Endothelial cell of hepatic sinusoid (primary cell): ENCODE measurements at regions not wholly inside any gene's neighbourhood (a gene's known extent, or its start where the extent isn't known, plus 50 kb on each side); places are given as distances from the start of the nearest gene placed in this dataset.
"Not testable (repeated sequence)": the region's sequence is repeated elsewhere in the genome, so short reads cannot be mapped to it uniquely, and the experiment has no call there.

Experiments used
- in situ Hi-C: cut with HindIII; loops from 2 replicates; pipeline ENCODE4 v1.10.0; 2017; ENCODE audit warnings: low sequenced_read_pairs

DNA sequence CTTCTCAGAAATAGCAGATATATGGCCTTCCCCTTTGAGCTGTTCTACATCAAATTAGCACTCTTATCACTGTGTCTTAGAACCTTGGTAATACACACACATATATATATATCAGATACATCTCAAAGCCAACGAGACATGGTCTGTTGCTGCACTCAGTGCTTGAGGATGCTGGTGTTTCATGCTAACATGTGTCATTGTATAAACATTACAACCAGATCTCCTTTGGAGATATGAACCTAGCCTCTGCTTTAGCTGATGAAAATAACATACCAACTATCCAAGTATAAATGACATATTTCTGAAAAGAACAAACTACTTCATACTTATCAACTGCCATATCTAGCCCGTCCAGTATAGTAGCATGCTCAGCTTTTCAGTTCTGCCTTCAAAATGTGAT is 226.7 kb upstream of the HNRNPA3 start:
- in situ Hi-C loops = no loop called here

DNA sequence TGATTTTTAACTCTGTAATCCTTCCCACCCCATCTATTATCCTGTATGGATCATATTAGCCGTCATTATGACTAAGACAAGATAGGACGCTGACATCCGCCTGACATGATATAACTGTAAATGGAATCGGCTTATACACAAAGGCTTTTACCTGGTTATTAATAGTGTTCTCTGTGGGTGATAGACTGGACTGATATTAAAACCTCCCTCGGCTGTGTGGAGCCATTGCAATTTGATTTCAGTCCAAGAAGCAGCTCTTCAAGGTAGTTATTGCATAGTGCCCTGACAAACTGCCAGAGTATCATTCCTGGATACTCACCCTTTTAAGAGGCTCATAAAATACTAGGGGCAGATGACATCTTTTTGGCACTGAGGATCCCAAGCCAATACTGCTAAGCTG is 226.1 kb upstream of the HNRNPA3 start:
- in situ Hi-C loops = no loop called here

DNA sequence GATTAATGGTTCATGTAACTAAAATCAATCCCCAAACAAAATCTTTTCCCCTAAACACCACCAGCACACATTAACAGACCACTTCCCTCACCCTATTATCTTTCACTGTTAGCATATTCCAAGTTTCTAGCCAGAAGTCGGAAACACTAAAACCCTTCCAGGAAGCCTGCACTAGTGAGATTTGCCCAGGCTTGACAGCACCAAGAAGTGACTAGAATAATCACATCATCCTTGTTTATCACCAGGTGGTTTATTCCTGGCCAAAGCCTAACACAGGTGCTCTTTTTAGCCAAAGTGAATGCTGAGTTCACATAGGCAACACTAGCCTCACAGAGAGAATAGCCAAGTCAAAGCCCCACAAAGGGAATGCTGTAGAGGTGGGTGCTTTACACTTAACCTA is 221.2 kb upstream of the HNRNPA3 start:
- in situ Hi-C loops = no loop called here

DNA sequence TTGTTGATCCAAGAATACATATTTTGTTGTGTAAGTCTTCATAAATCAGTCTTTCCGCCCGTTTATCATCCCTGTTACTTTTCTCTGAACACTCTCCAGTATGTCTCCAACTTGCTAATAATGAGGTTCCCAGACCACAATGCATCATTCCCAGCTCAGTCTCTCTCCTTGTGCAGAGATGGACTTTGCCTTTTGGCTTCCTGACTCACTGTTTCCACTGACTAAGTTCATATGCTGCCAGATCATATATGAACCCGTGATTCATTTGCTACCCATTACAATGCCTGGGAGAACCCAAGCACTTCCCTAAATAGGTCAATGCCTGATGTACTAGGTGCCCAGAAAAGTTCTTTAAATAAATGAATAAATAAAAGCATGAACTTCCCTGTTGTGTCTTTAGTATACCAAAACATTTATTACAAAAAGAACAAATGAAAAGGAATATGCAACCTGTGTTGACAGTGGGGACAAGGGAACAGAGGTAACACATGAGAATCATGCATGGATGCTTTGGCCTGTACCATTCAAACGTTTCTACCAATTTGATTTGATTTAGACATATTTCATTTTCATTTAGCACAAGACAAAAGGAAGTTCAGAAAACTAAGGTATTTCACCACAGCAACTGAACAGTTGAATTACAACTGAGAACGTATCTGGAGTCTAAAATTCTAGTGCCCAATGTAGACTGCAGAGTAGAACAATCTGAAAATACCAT is 215.4 kb upstream of the HNRNPA3 start:
- in situ Hi-C loops = no loop called here

DNA sequence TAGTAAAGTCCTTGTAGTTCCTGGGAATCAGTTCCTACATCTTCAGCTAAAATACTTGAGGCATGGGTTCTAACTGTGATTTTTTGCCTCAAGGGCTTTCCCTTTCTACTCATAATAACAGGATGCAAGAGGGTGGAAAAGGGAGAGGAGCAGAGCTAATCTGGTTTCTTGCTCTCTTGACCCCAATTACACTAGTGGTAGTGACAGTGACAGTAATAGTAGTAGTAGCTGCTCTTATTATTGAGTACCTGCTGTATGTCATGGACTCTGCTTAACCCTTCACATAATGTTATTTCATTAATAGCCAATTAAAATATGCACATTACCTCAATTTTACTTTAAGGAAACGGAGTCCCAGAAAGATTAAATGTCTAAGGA is 214.8 kb upstream of the HNRNPA3 start:
- in situ Hi-C loops = no loop called here

DNA sequence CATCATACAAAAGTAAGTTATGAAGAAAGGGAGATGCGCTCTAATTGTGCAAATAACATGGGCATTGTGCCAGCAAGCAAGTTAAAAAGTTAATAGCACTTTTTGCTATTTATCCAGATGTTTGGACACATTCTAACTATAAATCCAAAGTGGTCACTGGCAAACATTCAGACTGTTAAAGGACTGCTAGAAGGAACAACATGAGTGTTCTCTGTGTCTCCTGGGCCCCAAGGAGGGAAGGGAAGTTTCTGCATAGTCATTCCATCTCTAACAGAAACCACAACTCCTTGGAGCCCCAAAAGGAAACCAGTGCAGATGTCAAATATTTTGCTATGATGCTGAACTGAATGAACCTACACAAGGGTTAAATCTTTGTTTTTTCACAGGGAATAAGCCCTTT is 213.3 kb upstream of the HNRNPA3 start:
- in situ Hi-C loops = no loop called here

DNA sequence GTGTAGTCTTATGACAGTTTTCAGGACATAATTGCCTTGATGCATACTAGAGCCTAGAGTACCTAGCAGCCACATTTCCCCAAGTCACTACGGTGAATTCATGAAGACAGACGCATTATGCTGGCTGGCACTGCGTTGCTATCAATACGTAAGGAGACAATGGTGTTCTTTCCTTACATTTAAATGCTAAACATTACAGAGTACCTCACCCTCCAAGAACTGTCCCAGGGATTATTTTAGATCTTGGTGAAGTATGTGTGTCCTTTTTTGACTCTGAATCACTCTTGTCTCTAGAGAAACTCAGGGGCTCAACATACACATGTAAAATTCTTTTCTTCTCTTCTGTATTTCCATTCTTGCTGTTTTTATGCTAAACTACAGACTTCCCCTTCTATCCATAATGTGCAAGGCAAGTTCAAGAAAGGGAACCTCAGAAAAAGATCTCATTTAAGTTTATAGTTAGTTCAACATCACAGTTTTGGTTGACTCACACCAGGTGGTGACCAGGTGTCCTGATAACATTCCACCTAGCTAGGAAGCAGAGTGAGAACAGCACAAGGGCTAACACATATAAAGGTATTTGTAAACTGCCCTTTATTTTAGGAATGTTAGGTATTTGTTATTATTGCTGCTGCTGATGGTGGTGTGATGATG is 212.4 kb upstream of the HNRNPA3 start:
- in situ Hi-C loops = no loop called here

DNA sequence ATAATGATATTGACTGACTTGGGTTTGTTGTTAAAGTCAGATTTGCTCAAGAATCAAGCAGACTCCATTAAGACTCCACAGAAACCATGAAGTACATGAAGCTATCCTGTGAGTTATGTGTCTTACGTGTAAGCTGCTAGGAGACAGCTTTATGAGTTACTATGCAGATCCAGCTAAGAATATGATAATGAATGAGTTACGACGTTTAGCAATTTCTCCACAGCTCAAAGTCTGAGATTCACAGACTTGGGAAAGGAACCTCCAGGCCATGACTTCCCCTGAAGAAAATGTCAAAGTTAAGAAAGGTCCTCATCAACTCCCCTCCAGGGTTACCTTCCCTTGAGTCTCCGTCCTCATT is 211.9 kb upstream of the HNRNPA3 start:
- in situ Hi-C loops = no loop called here

DNA sequence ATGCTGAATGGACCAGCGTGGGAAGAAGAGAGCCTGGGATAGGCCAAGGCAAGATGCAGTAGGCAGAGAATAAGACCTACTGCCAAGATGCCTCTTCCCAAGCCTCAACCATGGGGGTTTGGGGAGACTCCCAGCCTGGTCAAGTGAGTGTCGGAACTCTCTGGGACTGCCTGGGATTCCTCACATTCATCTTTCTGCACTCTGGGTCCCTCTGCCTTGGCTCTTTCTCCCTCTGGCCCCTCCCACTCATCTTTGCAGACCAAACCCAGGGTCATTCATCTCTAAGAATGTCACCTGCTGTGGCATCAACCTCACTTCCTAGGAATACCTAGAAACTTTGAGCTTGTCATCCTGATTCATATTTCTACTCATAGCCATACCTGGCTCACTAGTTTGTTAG is 211.3 kb upstream of the HNRNPA3 start:
- in situ Hi-C loops = no loop called here

DNA sequence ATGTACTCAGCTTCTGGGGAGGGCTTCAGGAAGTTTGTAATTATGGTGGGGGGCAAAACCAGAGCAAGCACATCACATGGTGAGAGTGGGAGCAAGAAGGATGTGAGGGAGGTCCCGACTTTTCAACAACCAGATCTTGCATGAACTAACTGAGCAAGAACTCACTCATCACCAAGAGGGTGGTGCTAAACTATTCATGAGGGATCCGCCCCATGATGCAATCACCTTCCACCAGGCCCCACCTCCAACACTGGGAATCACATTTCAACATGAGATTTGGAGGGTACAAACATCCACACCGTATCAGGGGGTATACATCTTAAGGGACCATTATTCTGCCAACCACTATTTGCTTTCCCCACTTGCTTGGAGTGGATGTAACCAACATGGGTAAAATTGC is 209.6 kb upstream of the HNRNPA3 start:
- in situ Hi-C loops = no loop called here

DNA sequence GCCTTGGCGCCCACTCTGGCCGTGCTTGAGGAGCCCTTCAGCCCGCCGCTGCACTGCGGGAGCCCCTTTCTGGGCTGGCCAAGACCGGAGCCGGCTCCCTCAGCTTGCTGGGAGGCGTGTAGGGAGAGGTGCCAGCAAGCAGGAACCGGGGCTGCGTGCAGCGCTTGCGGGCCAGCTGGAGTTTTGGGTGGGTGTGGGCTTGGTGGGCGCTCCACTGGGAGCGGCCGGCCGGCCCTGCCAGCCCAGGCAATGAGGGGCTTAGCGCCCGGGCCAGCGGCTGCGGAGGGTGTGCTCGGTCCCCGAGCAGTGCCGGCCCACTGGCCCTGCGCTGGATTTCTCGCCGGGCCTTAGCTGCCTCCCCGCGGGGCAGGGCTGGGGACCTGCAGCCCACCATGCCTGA is 204.9 kb upstream of the HNRNPA3 start:
- in situ Hi-C loops = not testable (repeated sequence)

DNA sequence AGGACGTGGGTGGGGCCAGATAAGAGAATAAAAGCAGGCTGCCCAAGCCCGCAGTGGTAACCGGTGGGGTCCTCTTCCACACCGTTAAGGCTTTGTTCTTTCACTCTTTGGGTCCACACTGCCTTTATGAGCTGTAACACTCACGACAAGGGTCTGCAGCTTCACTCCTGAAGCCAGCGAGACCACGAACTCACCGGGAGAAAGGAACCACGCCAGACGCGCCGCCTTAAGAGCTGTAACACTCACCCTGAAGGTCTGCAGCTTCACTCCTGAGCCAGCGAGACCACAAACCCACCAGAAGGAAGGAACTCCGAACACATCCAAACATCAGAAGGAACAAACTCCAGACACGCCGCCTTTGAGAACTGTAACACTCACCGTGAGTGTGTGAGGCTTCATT is 203.9 kb upstream of the HNRNPA3 start:
- in situ Hi-C loops = not testable (repeated sequence)

DNA sequence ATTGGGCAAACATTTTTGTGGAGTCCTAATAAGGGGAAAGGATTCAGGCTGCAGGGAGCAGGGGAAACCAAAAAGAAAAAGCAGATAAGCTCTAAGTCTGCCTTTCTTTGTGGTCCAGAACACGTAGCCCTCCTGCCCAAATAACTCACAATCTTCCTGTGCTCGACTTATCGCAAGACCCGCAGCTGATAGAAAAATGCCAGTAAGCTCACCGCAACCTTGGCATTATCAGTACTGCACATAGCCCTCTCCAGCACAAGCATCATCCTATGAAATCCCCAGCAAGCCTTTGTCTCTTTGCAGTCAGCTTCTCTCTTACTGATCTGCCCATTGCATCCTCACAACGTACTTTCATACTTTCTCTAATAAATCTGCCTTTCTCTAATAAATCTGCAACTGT is 202.4 kb upstream of the HNRNPA3 start:
- in situ Hi-C loops = no loop called here

DNA sequence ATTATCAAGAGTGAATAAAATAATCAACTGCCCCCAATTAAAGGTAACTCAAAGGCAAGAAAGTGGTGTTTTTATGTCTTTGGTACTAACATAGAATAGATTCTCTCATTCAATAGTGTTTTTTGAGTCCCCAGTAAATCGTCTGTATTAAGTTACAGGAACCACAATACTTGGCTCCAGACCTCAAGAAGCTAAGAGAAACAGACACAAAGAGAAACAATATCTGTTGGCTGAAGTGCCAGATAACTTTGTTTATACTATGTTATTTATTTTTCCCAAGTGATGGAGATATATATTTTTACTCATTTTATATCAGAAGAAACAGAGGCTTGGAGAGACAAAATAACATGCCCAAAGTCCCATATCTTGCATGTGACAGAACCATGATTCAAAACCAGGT is 201.7 kb upstream of the HNRNPA3 start:
- in situ Hi-C loops = no loop called here

DNA sequence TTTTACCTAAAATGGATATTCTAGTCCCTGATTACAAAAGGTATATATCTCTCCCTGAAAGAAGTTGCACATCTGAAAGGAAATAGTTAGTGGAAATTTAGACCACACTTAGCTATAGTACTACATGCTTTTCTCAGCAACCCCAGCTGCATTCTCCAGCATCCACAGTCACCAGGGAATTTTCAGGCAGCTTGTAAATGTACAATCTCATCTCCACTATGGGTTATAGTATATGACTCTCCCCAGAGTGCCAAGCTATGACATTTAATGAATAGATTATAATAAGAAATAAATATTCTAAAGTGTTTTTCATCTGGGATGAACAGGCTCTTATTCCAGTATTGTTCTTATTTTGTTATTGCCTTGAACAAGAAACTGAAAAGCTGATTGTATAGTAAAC is 197.6 kb upstream of the HNRNPA3 start:
- in situ Hi-C loops = no loop called here

DNA sequence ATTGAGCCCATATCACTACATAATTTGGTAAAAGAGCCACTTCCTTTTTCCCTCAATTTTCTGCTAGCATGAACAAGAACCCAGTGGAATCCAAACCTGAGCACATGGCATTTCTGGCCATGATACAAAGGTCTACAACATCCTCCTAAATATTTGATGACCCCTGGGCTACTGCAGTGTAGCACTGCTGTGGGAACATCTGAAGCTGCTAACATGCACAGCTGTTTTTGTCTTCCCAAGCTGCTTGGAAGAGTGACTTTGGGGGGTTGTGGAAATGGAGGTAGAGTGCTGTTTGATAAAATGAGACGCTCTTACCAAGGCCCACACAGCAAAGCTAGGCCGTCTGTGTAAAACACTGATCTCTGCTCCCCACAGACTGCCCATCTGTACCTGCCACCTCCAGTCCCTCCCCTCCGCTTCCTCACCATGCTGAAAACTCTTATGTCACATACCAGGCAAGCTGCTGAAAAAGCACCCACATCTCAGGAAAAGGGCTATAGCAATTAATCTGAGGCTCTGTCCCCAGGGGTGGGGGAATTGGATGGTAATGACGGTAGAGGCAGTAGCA is 197.2 kb upstream of the HNRNPA3 start:
- in situ Hi-C loops = no loop called here

DNA sequence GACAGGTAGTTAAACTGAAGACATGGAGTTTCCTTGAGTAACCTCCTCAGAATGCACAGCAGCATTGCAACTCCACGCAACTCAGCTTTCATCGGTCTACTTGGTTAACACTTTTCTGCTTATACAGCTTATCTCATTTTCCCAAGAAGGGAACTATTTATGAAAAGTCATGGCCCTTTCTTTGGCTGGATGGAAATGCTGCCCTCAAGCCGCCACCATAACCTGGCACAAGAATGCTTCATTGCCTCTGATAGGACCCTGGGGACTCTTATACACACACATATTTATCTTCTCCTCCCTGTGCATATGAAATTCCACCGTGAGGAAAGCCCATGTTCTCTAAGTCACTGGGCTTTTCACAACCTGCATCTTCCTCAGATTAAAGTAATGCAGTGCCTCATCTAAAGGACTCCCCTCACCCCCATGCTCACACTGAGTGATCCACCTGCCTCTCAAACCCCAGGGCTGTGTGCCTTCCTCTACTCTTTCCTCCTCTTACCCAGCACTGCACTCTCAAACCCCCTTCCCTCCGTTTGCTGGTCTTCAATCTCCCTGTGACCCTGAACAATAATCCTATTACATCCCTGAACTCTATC is 192.0 kb upstream of the HNRNPA3 start:
- in situ Hi-C loops = no loop called here

DNA sequence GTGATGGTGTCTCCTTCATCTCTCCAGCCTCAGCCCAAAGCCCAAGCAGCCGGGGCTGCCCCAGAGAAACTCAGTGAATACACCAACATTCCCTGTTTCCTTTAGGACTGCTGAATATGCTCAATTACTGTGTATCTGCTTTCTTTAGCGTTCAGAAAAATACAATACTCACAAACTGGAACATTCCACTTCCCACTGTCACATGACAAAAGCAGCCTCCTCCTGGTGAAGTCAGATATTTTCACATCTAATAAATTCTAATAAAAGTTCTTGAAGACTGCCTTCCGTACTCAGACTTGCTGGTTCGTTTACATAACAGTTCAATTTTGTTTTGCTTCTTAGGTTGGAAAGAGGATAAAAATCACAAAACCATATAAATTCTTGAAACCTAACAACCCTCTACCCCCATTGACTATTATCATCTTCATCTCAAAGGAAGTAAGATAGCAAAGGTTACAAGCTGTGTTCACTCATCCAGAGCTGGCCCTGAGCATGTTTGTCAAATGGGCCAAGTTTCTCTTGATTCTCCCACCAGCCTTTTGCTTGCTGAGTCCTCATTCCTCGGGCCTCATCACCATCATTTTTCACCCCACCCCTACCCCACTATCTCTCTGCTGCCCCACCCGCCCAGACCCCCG is 190.8 kb upstream of the HNRNPA3 start:
- in situ Hi-C loops = no loop called here

DNA sequence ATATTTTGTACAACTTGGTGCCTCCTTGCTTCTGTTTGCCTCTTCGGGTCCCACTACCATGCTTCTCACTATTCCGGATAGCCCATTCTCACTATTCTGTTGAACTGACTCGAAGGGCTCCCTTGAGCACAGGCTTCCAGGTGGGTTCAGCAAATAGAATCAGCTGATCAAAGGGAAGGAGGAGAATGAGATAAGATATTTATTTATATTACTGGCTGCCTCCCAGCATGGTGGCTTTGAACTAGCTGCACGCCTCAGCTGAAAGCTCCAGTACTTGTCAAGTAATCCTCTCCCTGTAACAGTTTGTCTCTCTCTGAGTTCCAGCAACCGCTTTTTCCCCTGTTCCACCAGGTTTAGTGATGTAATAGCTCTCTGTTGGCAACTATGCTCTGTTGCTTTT is 187.8 kb upstream of the HNRNPA3 start:
- in situ Hi-C loops = no loop called here

DNA sequence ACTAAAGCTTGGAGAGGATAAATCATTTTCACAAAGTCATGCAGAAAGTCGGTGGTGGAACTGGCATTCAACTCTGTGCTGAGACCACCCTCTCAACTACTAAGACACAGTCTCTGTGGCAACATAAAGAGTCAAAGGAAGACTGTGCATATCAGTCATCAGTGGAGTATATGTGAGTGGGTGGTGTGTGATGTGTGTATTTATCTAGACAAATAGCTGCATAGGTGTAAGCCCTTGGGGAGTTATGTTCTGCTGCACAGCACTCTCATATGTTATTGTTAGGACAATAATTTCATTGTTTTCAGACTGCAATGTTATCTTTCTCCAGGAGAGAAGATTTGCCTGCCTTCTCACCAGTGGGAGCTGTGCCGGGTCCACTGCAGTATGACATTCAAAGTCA is 186.3 kb upstream of the HNRNPA3 start:
- in situ Hi-C loops = no loop called here

DNA sequence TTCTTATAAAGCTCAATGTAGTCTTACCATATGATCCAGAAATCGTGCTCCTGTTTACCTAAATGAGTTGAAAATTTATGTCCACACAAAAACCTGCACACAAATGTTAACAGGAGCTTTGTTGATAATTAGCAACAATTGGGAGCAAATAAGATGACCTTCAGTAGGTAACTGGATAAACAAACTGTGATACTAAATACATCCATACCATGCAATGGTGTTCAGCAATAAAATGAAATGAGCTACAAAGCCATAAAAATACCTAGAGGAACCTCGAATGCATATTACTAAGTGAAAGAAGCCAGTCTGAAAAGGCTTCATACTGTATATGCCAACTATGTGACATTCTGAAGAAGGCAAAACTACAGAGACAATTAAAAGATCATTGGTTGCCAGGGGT is 185.6 kb upstream of the HNRNPA3 start:
- in situ Hi-C loops = no loop called here

DNA sequence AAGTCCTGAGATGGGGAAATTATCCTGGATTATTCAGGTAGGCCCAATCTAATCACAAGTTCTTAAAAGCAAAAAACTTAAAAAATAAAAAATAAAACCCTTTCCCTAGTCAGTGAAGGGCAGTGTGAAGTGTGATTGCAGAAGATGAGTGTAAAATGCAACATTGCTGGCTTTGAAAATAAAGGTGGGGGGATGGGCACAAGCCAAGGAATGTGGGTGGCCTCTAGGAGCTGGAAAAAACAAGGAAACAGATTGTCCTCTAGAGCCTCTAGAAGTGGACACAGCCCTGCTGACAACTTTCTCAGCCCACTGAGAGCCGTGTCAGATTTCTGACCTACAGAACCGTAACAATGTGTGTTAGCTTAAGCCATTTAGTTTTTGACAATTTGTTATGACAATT is 184.3 kb upstream of the HNRNPA3 start:
- in situ Hi-C loops = no loop called here
